ENCODE measurements at regions not wholly inside any gene's neighbourhood (a gene's known extent, or its start where the extent isn't known, plus 50 kb on each side); places are given as distances from the start of the nearest gene placed in this dataset.

- no peaks in the 10 kb centered on the region for H4K20me1 ChIP-seq (ENCODE audit: control insufficient read depth, extremely low read depth, insufficient read depth, low read length)
- dilution Hi-C loops (cut with MboI; ENCODE audit: extremely low pct_ligation_motif_present, low sequenced_read_pairs): no loop called here
- TF ChIP-seq, protein P1, sequence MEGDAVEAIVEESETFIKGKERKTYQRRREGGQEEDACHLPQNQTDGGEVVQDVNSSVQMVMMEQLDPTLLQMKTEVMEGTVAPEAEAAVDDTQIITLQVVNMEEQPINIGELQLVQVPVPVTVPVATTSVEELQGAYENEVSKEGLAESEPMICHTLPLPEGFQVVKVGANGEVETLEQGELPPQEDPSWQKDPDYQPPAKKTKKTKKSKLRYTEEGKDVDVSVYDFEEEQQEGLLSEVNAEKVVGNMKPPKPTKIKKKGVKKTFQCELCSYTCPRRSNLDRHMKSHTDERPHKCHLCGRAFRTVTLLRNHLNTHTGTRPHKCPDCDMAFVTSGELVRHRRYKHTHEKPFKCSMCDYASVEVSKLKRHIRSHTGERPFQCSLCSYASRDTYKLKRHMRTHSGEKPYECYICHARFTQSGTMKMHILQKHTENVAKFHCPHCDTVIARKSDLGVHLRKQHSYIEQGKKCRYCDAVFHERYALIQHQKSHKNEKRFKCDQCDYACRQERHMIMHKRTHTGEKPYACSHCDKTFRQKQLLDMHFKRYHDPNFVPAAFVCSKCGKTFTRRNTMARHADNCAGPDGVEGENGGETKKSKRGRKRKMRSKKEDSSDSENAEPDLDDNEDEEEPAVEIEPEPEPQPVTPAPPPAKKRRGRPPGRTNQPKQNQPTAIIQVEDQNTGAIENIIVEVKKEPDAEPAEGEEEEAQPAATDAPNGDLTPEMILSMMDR (optimal IDR thresholded peaks at IDR 0.05 in 1 of 3, IDR thresholded peaks at IDR 0.05 in 1 of 3, conservative IDR thresholded peaks at IDR 0.05 in 1 of 3; ENCODE audit: extremely low read depth in 1 of 3, insufficient read depth in 2 of 3, low read length in 3 of 3): no peak
- no peak for TF ChIP-seq EZH2 (IDR thresholded peaks at IDR 0.05; ENCODE audit: low read length)
- no peaks in the 10 kb centered on the region for H3K9me3 ChIP-seq (ENCODE audit: control insufficient read depth, low read depth, low read length)
- no peaks in the 10 kb centered on the region for H3K36me3 ChIP-seq (ENCODE audit: control insufficient read depth in 2 of 2, extremely low read depth in 1 of 2, insufficient read depth in 2 of 2, low read length in 2 of 2)
- no peak overlapping the region for H3K9ac ChIP-seq (ENCODE audit: control insufficient read depth, extremely low read depth, insufficient read depth, low read length)
- no peak overlapping the region for H3K27ac ChIP-seq (ENCODE audit: control insufficient read depth, insufficient read depth, low read length)
- no peaks in the 10 kb centered on the region for H3K27me3 ChIP-seq (ENCODE audit: control insufficient read depth, extremely low read depth, insufficient read depth, low read length)
- H3K9me1 ChIP-seq (ENCODE audit: control insufficient read depth, extremely low read depth, insufficient read depth, low read length): no peaks in the 10 kb centered on the region
- H3K4me3 ChIP-seq (ENCODE audit: control insufficient read depth in 2 of 3, extremely low read depth in 1 of 3, insufficient read depth in 2 of 3, low read depth in 1 of 3, low read length in 3 of 3): no peak overlapping the region
- DNase-seq (ENCODE audit: low read depth, low spot score): no peak
- H3K79me2 ChIP-seq (ENCODE audit: control insufficient read depth, insufficient read depth, low read length): no peaks in the 10 kb centered on the region
- no peak overlapping the region for H2AFZ ChIP-seq (ENCODE audit: control insufficient read depth, low read length)
- H3K4me1 ChIP-seq (ENCODE audit: control insufficient read depth, extremely low read depth, insufficient read depth, low read length): no peaks in the 10 kb centered on the region
- no peak for FAIRE-seq
- H3K4me2 ChIP-seq (ENCODE audit: control insufficient read depth, extremely low read depth, insufficient read depth, low read depth, low read length): no peak overlapping the region
Measured at GRCh38 chr6:91761621-91762020, 1174.7 kb upstream of the MAP3K7 start.

GRCh38 chr6:91754691-91755090 is 1167.8 kb upstream of the MAP3K7 start:
- no peaks in the 10 kb centered on the region for H3K79me2 ChIP-seq (ENCODE audit: control insufficient read depth, insufficient read depth, low read length)
- DNase-seq (ENCODE audit: low read depth, low spot score) (no peak), FAIRE-seq (no peak)
- H3K9me1 ChIP-seq (ENCODE audit: control insufficient read depth, extremely low read depth, insufficient read depth, low read length): no peaks in the 10 kb centered on the region
- dilution Hi-C loops (cut with MboI; ENCODE audit: extremely low pct_ligation_motif_present, low sequenced_read_pairs): no loop called here
- no peak overlapping the region for H3K4me3 ChIP-seq (ENCODE audit: control insufficient read depth in 2 of 3, extremely low read depth in 1 of 3, insufficient read depth in 2 of 3, low read depth in 1 of 3, low read length in 3 of 3)
- no peaks in the 10 kb centered on the region for H3K36me3 ChIP-seq (ENCODE audit: control insufficient read depth in 2 of 2, extremely low read depth in 1 of 2, insufficient read depth in 2 of 2, low read length in 2 of 2)
- H3K4me1 ChIP-seq (ENCODE audit: control insufficient read depth, extremely low read depth, insufficient read depth, low read length): no peaks in the 10 kb centered on the region
- no peak overlapping the region for H3K27ac ChIP-seq (ENCODE audit: control insufficient read depth, insufficient read depth, low read length)
- H2AFZ ChIP-seq (ENCODE audit: control insufficient read depth, low read length): no peak overlapping the region
- H3K27me3 ChIP-seq (ENCODE audit: control insufficient read depth, extremely low read depth, insufficient read depth, low read length): no peaks in the 10 kb centered on the region
- H3K9ac ChIP-seq (ENCODE audit: control insufficient read depth, extremely low read depth, insufficient read depth, low read length): no peak overlapping the region
- no peak overlapping the region for H3K4me2 ChIP-seq (ENCODE audit: control insufficient read depth, extremely low read depth, insufficient read depth, low read depth, low read length)
- H4K20me1 ChIP-seq (ENCODE audit: control insufficient read depth, extremely low read depth, insufficient read depth, low read length): no peaks in the 10 kb centered on the region
- no peak for TF ChIP-seq EZH2 (IDR thresholded peaks at IDR 0.05; ENCODE audit: low read length)
- TF ChIP-seq, protein P1 (optimal IDR thresholded peaks at IDR 0.05 in 1 of 3, IDR thresholded peaks at IDR 0.05 in 1 of 3, conservative IDR thresholded peaks at IDR 0.05 in 1 of 3; ENCODE audit: extremely low read depth in 1 of 3, insufficient read depth in 2 of 3, low read length in 3 of 3): no peak
- H3K9me3 ChIP-seq (ENCODE audit: control insufficient read depth, low read depth, low read length): no peaks in the 10 kb centered on the region

Data from keratinocyte (primary cell).